IPS-18a (cell line): ENCODE measurements at regions not wholly inside any gene's neighbourhood (a gene's known extent, or its start where the extent isn't known, plus 50 kb on each side); places are given as distances from the start of the nearest gene placed in this dataset.
"Not testable (repeated sequence)": the region's sequence is repeated elsewhere in the genome, so short reads cannot be mapped to it uniquely, and the experiment has no call there.

ENCODE experiments used
- H3K27ac ChIP-seq: one replicate; pipeline ENCODE4 v1.5.1; 2013; ENCODE audit warnings: low read length
- H3K27me3 ChIP-seq: one replicate; pipeline ENCODE4 v1.6.1; 2013; ENCODE audit warnings: mild to moderate bottlenecking, low read length; ENCODE audit not compliant: control insufficient read depth, insufficient read depth
- H3K36me3 ChIP-seq: one replicate; pipeline ENCODE4 v1.6.1; 2013; ENCODE audit warnings: low read depth, low read length; ENCODE audit not compliant: control insufficient read depth
- H3K4me1 ChIP-seq: one replicate; pipeline ENCODE4 v1.6.1; 2013; ENCODE audit warnings: low read depth, low read length; ENCODE audit not compliant: control insufficient read depth
- H3K4me3 ChIP-seq: one replicate; pipeline ENCODE4 v1.5.1; 2013; ENCODE audit warnings: low read length
- H3K9ac ChIP-seq: one replicate; pipeline ENCODE4 v1.6.1; 2013; ENCODE audit warnings: mild to moderate bottlenecking, low read length, moderate library complexity
- H3K9me3 ChIP-seq: one replicate; pipeline ENCODE4 v1.6.1; 2013; ENCODE audit warnings: low read depth, low read length; ENCODE audit not compliant: control insufficient read depth

DNA sequence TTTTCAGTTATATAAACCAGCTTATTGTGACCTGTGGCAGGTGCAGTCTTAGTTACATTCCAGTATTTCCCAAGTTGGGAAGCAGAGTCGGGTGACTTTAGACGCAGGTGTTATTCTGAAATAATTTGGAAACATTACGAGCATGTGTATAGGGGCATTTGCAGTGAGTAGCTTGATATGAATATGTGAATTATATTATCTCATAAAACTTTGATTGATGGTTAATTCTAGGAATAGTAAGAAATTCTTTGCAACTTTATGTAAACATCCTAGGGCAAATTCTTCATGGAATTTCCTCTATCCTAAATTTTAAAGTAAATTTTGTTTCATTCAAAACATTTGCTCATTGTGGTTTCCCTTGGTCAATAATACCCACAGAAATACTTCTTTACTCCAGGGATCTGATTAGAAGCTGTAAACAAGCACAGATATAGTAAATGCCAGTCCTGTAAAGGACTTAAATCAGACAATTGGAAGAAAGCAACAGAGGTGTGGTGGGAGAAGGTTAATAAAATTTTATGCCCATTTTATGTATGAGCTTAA is 580.6 kb upstream of the CDH2 start:
- no peaks in the 10 kb centered on the region for H3K4me1 ChIP-seq
- no peak overlapping the region for H3K27ac ChIP-seq
- no peak overlapping the region for H3K9ac ChIP-seq
- no peak overlapping the region for H3K4me3 ChIP-seq
- no peaks in the 10 kb centered on the region for H3K9me3 ChIP-seq
- no peaks in the 10 kb centered on the region for H3K36me3 ChIP-seq
- no peaks in the 10 kb centered on the region for H3K27me3 ChIP-seq

GRCh38 chr18:28743115-28743514 is 566.2 kb upstream of the CDH2 start:
- peaks cover 11% of the 10 kb centered on the region for H3K4me1 ChIP-seq
- H3K9me3 ChIP-seq: no peaks in the 10 kb centered on the region
- no peak overlapping the region for H3K9ac ChIP-seq
- no peak overlapping the region for H3K27ac ChIP-seq
- no peak overlapping the region for H3K4me3 ChIP-seq
- no peaks in the 10 kb centered on the region for H3K36me3 ChIP-seq
- no peaks in the 10 kb centered on the region for H3K27me3 ChIP-seq

GRCh38 chr18:28740575-28740974 is 563.6 kb upstream of the CDH2 start:
- no peak overlapping the region for H3K27ac ChIP-seq
- H3K9me3 ChIP-seq: no peaks in the 10 kb centered on the region
- H3K9ac ChIP-seq: no peak overlapping the region
- no peaks in the 10 kb centered on the region for H3K36me3 ChIP-seq
- no peak overlapping the region for H3K4me3 ChIP-seq
- no peaks in the 10 kb centered on the region for H3K27me3 ChIP-seq
- H3K4me1 ChIP-seq: peaks cover 11% of the 10 kb centered on the region

DNA sequence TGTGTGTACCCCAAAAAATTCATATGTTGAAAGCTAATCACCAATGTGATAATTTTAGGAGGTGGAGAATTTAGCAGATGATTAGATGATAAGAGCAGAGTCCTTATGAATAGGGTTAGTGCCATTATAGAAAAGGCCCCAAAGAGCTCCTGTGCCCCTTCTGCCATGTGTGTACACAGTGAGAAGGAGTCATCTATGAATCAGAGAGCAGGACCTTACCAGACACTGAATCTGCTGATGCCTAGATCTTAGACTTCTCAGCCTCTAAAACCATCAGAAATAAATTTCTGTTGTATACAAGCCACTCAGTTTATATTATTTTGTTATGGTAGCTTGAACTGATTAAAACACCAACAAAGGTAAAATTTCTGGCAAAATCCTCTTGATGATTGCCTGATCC is 560.0 kb upstream of the CDH2 start:
- Histone ChIP-seq H3K9ac (no peak overlapping the region), H3K27ac (no peak overlapping the region), H3K4me3 (no peak overlapping the region), H3K27me3 (no peaks in the 10 kb centered on the region), H3K4me1 (no peaks in the 10 kb centered on the region), H3K9me3 (no peaks in the 10 kb centered on the region), H3K36me3 (no peaks in the 10 kb centered on the region)

DNA sequence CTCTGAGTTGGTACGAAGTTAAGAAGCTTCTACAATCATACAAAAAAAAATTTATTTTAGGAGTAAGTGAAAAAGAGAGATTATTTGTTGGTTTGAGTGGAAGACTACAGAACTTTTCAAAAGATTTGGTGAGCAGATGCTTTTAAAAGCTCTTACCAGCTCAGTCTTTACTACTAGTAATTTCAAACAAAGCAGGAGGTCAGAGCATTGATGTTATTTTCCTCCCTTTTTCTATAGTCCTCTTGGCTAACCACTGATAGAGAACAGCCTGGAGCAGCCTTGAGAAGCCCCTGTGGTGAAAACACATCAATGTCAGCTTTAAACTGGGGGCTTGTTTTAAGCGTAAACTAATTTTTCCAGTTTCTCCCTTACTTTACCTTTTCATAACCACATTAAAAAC is 559.3 kb upstream of the CDH2 start:
- Histone ChIP-seq H3K27me3 (no peaks in the 10 kb centered on the region), H3K4me3 (no peak overlapping the region), H3K27ac (no peak overlapping the region)

DNA sequence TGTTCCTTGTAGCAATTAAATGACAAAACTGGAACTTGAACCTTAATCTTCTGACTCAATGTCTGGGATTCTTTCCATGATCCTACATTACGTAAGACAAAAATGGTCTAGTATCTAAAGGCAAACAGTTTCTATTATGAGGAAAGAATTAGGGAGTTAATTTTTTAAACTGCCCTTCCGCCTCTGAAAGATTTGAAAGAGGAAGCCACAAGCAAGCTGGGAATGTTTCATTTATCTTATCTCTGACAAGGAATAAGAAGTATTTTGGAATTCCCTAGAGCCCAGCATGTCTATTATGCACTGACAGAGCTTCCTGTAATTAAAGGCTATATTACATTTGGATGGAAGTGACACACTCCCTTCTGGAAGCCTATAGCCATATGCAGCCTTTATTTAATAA is 558.8 kb upstream of the CDH2 start:
- no peaks in the 10 kb centered on the region for H3K9me3 ChIP-seq
- H3K4me1 ChIP-seq: no peaks in the 10 kb centered on the region
- H3K4me3 ChIP-seq: no peak overlapping the region
- no peaks in the 10 kb centered on the region for H3K27me3 ChIP-seq
- no peak overlapping the region for H3K9ac ChIP-seq
- H3K27ac ChIP-seq: no peak overlapping the region
- no peaks in the 10 kb centered on the region for H3K36me3 ChIP-seq

More for the DNA sequence above, 559.3 kb upstream of the CDH2 start:
- Histone ChIP-seq H3K4me1 (no peaks in the 10 kb centered on the region), H3K36me3 (no peaks in the 10 kb centered on the region), H3K9me3 (no peaks in the 10 kb centered on the region), H3K9ac (no peak overlapping the region)

DNA sequence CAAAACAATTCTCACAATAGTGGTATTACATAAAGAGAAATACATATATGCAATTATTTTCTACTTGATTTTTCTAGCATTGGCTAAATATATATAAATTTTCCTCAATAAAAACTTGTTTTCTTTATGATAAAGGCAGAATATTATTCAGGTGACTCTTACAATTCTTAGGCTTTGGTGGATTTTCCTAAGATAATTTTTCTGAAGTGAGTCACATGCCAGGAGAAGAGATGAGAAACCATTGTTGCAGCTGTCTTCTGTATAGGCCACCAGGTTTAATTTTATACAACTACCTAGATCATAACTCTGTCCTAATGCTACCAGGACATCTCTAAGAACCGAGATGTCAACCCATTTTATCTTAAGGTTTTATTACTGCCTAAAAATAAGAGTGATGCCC is 552.4 kb upstream of the CDH2 start:
- Histone ChIP-seq H3K9ac (no peak overlapping the region), H3K4me3 (no peak overlapping the region), H3K4me1 (no peaks in the 10 kb centered on the region), H3K27ac (no peak overlapping the region), H3K9me3 (no peaks in the 10 kb centered on the region), H3K27me3 (no peaks in the 10 kb centered on the region), H3K36me3 (no peaks in the 10 kb centered on the region)

DNA sequence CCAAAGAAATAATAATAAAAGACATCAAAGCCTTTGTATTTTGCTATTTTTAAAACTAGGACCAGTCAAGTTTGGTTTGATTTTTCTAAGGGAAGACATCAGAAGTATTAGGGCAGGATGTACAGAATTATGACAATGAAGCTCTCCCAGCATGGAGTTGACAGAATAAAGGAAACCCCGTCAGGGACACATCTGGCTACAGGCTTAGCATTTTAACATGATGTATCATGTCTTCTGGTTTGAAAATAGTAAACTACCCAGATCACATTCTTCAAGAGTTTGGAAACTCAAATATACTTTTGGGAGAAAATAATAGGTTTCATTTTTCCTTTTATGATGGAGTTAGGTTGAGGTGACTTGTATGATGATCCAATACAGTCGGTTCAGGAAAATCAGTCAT is 552.0 kb upstream of the CDH2 start:
- no peak overlapping the region for H3K4me3 ChIP-seq
- H3K27ac ChIP-seq: no peak overlapping the region
- no peak overlapping the region for H3K9ac ChIP-seq
- H3K36me3 ChIP-seq: no peaks in the 10 kb centered on the region
- no peaks in the 10 kb centered on the region for H3K27me3 ChIP-seq
- no peaks in the 10 kb centered on the region for H3K9me3 ChIP-seq
- H3K4me1 ChIP-seq: no peaks in the 10 kb centered on the region

DNA sequence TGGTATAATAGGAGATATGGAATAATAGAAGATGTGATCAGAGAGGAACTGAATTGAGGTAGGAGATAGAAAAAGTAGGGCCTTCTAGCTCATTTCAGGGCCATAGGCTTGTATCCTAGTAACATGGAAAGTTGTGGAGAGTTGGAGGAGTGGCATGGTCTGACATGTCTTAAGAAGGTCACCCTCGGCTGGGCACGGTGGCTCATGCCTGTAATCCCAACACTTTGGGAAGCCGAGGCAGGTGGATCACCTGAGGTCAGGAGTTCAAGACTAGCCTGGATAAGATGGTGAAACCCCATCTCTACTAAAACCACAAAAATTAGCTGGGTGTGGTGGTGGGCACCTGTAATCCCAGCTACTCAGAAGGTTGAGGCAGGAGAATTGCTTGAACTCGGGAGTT is 550.3 kb upstream of the CDH2 start:
- not testable (repeated sequence) for H3K4me3 ChIP-seq, H3K27me3 ChIP-seq, H3K27ac ChIP-seq, H3K9ac ChIP-seq, H3K9me3 ChIP-seq, H3K36me3 ChIP-seq, H3K4me1 ChIP-seq

DNA sequence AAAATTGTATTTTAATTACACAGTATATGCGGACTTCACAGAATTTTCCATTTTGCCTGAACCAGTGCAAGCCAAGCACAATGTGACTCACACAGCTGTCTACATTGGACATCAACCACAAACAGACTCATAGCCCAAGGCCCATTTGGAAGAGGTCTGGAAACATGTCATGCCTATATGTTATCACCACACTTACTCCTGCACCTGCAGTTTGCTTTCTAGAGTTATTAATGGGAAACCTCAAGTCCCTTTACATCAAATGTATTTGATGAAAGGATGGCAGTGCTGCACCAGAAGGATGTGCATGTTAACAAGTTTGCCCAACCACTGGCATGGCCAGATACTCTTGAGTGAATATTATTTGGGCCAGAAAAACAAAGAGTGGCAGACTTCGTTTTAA is 548.9 kb upstream of the CDH2 start:
- no peaks in the 10 kb centered on the region for H3K4me1 ChIP-seq
- H3K27ac ChIP-seq: no peak overlapping the region
- H3K9ac ChIP-seq: no peak overlapping the region

GRCh38 chr18:28723506-28723905 is 546.6 kb upstream of the CDH2 start:
- H3K27ac ChIP-seq: no peak overlapping the region
- H3K9me3 ChIP-seq: no peaks in the 10 kb centered on the region
- H3K9ac ChIP-seq: no peak overlapping the region
- no peaks in the 10 kb centered on the region for H3K36me3 ChIP-seq
- H3K4me3 ChIP-seq: no peak overlapping the region
- H3K27me3 ChIP-seq: no peaks in the 10 kb centered on the region
- H3K4me1 ChIP-seq: no peaks in the 10 kb centered on the region

More for the DNA sequence above, 548.9 kb upstream of the CDH2 start:
- H3K36me3 ChIP-seq: no peaks in the 10 kb centered on the region
- no peak overlapping the region for H3K4me3 ChIP-seq
- no peaks in the 10 kb centered on the region for H3K9me3 ChIP-seq
- no peaks in the 10 kb centered on the region for H3K27me3 ChIP-seq

GRCh38 chr18:28718696-28719095 is 541.8 kb upstream of the CDH2 start:
- Histone ChIP-seq H3K36me3 (no peaks in the 10 kb centered on the region), H3K4me3 (no peak overlapping the region), H3K4me1 (peaks cover 13% of the 10 kb centered on the region), H3K9ac (no peak overlapping the region), H3K27me3 (no peaks in the 10 kb centered on the region), H3K9me3 (no peaks in the 10 kb centered on the region), H3K27ac (no peak overlapping the region)
